HPDE6-E6E7 (cell line): ENCODE measurements at regions not wholly inside any gene's neighbourhood (a gene's known extent, or its start where the extent isn't known, plus 50 kb on each side); places are given as distances from the start of the nearest gene placed in this dataset.

ENCODE experiments used
- DNase-seq: peaks from one replicate; pipeline ENCODE4 v3.0.0; 2011; ENCODE audit warnings: missing footprints; ENCODE audit errors: extremely low spot score

DNA sequence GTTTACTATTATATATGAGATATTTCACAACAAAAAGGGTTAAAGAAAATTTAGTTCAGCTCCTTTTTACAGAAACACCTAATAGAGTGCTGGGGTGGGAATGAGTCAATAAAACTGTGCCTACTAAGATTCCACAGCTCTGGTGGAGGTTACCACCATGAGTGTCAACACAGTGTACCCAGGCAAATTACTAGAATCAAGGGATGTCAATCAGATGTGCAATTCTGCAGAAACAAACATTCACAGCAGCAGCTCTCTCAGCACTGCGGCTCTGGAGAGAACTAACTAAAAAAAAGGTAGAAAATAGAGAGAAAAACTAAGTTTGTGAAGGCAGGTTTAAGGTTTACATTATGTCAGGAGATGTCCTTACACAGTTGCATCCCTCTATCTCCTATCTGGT lies 1313.0 kb downstream of the MAT2B start:
- no peak for DNase-seq

DNA sequence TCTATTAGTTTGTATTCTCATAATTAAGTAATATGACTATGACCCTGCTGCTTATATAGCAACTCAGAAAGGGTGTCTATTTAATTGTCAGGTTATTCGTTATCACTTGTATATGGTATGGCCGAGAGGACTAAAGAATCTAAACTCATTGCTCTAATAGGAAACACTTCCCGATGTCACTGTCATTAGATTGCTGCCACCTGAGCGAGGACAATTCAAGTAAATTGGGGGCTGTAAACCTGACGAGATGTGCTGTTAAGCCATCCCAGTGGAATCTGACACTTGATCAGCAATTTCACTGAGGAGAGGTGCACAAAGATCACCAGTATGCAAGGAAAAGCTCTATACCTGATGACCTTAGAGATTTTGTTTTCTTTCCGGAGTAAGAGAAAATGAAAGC lies 1319.3 kb downstream of the MAT2B start:
- DNase-seq: no peak

DNA sequence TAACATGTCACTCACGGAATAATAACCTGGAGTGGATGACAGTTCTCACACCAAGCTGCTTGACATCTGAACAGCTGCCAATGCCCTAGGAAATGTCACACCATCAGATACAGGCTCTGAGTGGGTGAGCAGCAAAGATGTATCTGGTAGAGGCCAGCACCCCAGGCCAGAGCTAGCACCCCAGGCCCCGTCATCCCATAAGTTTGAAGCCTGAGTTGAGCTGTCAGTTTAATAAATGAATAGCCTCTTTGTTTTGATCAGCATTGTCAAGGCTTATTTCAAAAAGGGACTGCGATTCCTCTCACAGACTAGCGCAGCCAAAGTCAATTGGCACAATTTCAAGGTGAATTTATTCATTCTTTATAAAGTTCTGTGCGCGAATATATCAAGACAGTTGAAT lies 1327.1 kb downstream of the MAT2B start:
- DNase-seq: no peak

DNA sequence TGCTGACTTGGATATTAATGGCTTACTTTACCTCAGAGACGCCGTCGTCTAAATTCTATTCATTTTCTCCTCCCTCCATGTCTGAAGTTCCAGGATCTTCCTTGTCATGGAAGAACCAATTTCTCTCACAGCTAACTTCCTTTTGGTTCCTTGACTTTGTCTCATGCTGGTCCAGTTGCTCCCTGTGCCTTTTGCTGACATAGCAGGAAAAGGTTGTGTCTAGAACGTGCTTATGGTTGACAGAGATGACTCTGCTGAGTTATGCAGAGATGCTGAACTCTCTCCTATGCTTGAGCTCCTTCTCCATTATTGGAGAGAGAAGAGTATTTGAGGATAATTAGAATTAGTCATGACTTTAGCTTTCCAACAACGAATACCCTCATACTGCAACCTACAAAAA lies 1338.9 kb downstream of the MAT2B start:
- no peak for DNase-seq

DNA sequence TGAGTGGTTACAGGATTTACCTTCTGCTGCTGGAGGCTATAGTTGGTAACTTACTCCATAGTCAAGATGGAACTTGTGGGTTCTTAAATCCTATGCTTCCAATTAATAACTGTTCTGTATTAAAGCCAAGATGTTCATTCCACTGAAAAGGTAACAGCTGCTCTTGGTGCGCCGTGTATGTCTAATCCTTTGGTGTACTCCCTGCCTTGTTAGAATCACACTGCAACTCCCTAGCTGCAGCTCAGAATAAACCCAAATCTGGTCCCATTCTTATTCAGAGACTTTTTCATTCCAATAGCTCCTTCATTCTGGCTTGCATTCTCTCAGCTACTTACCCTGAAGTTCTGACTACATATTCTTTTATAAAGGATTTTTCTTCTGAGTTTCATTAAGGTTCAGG lies 1355.5 kb downstream of the MAT2B start:
- no peak for DNase-seq

DNA sequence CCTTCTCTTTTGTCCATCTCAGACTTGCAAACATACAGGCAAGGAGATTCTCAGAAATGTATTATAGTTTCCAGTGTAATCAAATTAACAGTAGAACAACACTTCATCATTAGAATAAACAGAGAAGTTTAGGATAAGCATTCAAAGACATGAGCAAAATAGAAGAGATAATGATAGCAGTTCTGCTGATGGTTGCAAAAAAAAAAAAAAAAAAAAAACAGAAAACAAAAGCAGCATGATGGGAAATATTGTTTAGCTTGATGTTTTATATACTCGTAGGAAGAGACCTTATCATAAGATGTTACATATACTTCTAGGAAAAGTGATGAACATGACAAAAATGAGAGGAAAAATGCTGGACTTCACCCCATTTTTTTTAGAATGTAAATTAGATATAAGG lies 1356.2 kb downstream of the MAT2B start:
- no peak for DNase-seq

DNA sequence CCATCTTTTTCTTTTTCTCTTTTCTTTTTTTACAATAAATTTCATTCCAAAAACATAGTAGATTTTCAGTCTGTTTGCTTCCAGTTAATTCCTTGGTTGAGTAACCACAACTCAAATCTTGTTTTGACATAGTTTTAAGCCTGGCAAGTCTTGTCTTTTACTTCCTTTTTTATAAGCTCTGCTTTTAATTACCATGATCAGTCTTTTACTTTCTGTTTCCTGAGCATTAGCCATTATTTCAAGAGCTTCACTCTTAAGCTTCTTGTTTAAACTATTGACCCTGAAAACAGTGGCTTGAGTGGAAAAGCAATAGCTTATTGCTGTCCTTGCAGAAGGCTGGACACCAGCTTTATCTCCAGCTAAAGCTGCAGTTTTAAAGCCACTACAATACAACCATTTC lies 1363.3 kb downstream of the MAT2B start:
- DNase-seq: no peak

DNA sequence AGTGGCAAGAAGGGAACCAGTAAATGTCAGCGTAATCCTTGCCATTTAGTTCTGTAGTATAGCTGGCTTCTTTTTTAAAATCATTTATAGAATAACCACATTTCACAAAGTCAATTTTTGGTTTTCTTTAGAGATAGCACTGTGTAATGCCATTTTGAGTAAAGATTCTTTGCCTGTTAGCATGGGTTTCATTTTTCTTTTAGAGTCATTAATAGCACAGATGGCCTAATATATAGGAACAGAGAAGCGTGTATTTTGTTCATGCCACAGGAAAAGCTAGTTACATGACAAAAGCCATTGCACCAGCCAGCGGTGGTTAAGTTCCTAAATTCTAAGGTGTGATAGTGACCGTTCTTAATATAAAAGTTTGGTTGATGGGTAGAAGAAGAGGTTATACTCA lies 1363.9 kb downstream of the MAT2B start:
- DNase-seq: no peak

DNA sequence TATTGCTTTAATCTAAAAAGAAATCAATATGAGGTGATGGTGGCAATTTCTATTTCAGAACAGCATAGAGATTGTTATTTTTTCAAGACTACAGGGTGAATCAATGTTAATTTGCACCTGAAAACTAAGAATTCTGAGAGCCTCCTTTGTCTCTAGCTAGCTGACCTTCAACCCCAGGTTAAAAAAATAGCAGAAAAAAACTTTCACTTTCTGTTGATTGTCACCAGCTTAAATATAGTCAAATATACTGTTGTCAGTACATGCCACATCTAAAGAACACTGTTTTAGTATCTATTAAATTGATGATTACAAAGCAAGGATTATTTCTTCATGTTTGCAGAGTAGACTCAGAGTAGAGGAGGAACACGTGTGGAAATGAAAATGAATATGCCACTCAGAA lies 1371.4 kb downstream of the MAT2B start:
- no peak for DNase-seq

DNA sequence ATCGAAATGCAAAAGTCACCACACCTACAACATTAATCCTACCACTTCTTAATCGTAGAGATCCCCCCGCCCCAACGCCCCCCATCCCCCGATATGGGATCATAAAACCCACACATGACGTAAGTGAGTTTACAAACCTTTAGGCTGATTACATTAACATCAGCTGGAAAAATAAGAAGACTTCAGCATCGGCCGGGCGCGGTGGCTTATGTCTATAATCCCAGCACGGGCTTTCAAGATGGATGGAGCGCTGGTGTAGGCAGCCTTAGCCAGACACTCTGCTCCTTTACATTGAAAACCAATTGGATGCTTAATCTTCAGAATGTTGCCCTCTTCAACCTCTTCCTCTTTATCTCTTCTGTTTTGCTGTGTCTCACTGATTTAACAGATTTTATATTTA lies 1376.0 kb downstream of the MAT2B start:
- no peak for DNase-seq

DNA sequence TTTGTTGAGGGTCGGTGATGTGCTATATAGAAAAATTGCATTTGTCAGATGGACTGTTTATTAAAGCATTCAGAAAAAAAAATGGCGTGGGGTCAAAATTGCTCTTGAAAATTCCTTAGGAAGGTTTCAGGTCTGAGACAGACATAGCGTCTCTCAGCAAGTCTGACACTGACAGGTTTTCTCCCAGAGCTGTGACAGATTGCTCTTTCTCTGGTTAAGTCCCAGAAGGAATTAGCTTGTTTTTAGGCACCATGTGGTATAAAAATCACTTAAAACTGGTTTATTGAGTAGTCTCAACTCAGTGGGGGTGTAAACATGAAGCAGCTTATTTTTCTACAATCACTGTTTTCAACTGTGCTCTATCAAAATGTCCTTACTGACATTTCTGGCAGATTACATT lies 1379.8 kb downstream of the MAT2B start:
- no peak for DNase-seq

DNA sequence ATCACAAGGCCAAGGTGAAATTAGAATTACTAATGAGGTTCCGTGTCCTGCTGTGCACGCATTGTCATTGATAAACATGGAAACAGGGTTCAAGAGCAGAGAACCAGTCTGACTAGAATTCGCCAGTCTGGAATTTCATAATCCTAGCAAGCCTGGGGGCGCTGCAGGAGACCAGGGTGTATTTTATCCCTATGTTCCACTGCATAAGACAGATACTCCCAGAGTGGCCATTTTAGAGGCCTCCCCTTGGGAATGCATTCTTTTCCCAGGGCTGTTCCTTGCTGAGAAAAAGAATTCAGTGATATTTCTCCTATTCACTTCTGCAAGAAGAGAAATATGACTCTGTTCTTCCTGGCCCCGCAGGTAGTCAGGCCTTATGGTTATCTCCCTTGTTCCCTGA lies 1387.7 kb downstream of the MAT2B start:
- no peak for DNase-seq

DNA sequence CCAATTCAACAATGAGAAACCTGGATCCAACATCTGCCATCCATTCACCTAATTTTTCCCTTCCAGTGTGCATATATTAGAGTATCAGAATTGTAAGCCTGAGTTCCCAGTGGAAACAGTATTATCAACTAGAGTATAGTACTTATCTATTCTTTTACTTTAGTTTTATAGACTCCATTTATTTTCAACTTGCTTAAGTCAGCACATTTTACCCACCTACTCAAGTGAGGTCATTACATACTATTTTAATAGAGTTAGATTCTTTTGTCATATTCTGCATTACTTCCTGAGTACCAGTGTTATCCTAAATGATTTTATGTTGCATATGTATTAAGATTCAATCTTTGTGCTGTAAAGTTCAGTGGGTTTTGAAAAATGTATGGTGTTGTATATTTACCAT lies 1393.3 kb downstream of the MAT2B start:
- DNase-seq: no peak

DNA sequence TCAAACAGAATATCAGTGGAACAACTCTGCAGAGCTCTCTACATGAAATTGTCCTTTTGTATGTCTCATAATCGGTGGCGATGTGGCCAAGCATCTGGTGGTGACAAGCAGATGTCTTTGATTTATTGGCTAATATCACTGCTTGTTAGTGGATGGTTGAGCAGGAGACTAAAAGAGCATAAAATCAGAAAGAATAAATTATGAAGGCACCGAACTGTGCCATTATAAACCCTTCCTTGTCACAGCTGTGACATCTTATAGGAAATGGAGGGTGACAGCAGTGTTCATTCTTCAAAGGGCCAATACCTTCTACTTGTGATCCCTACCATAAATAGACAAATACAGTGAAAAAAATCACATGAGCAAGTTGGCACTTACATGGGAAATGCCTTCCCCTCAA lies 1404.3 kb downstream of the MAT2B start:
- DNase-seq: no peak

DNA sequence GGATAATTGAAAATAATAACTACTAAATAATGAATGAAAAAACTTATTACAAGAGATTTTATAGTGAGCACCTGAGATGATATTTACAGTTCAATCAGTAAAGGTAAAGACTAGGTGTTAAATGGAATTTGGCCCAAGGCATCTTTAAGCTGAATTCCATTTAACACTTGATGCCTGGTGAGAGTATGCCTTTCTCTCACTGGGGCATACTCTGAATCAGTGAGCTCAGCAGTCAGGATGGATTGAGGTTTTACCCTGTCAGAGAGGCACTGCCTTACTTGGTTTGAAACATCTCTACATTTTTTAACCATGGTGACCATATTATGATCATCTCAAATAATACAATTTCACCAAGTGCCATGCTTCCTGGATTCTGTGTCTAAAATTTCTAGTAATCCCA lies 1416.3 kb downstream of the MAT2B start:
- no peak for DNase-seq

DNA sequence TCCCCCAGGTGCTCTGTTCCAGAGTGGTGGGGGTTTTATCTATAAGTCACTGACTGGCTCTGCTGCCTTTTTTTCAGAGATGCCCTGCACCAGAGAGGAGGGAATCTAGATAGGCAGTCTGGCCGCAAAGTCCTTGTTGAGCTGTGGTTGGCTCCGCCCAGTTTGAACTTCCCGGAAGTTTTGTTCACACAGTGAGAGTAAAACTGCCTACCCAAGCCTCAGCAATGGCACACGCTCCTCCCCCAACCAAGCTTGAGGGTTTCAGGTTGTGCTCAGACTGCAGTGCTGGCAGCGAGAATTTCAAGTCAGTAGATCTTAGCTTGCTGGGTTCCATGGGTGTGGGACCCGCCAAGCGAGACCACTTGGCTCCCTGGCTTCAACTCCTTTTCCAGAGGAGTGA lies 1428.6 kb downstream of the MAT2B start:
- no peak for DNase-seq

DNA sequence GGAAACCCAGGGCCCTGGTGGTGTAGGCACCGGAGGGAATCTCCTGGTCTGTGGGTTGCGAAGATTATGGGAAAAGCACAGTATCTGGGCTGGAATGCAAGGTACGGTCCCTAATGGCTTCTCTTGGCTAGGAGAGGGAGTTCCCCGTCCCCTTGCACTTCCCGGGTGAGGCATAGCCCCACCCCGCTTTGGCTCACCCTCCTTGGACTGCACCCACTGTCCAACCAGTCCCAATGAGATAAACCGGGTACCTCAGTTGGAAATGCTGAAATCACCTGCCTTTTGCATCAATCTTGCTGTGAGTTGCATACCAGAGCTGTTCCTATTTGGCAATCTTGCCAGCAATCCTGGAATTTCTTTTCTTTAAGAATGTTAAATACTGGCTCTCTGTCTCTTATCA lies 1429.1 kb downstream of the MAT2B start:
- DNase-seq: no peak

DNA sequence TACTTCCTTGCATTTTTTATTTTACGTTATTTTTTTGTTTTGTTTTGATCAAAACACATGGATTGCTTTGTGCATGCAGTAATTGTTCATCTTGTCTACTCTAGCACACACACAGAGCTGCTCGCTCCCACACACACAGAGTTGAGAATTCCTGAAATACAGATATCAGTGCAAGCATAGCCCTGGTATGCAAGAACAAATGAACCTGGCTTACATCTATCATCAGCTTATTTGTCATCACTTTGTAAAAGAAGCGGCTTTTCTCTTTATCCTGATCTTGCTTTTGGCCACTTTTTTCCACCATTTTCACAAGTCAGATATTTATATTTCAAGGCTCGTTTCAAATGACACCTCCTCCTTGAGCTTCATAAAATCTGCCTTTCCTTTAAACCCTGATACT lies 1435.7 kb downstream of the MAT2B start:
- no peak for DNase-seq

DNA sequence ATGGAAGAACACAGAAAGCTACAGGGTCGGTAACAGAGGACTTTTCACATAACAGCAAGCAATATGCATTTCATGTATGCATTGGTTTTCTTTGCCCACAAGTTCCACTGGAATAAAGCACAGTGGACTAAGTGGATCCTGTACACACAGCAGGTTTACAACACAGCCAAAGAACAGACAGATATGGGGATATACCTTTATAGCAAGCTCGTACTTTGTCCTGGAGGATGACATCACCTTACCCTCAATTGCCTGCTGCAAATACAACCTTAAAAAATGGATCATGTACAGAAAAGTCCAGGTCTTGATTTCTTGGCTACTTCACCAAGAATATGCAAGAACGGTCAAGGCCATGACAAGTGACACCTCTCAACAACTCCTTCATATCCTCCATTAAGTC lies 1445.5 kb downstream of the MAT2B start:
- DNase-seq: no peak

DNA sequence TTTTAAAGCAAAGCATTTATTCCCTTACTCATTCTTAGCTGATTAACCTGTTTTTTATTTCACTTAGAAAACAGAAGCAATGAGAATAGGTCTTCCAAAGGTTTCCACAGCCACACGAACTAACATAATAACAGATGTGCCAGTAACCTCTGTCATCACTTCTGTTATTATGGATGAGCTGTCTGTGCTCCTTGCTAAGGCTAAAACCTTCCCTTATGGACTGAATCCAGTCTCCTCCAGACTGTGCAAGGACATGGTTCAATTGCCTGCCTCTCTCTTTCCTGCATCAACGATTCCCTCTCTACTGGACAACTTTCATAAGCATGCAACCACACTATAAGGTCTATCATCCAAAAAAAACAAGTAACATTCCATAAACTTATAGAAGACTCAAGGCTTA lies 1446.2 kb downstream of the MAT2B start:
- DNase-seq: no peak

DNA sequence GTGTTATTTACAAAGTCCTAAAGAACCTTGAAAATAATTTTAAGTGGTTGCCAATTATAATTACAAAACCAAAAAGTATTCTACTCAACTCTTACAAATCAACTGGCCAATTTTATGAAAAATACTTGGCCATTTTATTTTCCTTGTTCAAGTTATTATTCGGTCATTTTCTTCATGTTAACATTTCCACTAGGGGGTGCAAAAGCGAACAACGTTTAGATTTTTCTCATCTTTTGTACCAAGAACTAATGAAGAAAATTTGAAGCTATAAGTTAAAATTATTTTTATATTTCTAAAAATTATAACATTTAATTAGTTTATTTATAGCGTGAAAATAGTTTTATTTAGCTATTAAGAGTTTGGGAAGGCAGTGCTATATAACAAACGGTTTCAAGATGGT lies 1453.3 kb downstream of the MAT2B start:
- DNase-seq: no peak

DNA sequence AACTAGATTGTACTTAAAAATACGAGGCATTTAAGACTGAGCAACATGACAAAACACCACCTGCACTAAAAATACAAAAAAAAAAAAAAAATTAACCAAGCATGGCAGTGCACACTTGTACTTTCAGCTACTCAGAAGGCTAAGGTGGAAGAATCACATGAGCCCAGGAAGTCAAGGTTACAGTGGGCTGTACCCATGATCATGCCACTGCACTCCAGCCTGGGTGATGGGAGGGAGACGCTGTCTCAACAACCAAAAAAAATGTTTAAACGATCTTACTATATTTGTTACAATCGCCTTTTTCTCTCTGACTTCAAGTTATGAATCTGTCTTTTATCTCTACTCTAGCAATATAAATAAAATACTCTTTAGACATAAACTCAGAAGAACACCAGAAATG lies 1454.3 kb downstream of the MAT2B start:
- DNase-seq: no peak

DNA sequence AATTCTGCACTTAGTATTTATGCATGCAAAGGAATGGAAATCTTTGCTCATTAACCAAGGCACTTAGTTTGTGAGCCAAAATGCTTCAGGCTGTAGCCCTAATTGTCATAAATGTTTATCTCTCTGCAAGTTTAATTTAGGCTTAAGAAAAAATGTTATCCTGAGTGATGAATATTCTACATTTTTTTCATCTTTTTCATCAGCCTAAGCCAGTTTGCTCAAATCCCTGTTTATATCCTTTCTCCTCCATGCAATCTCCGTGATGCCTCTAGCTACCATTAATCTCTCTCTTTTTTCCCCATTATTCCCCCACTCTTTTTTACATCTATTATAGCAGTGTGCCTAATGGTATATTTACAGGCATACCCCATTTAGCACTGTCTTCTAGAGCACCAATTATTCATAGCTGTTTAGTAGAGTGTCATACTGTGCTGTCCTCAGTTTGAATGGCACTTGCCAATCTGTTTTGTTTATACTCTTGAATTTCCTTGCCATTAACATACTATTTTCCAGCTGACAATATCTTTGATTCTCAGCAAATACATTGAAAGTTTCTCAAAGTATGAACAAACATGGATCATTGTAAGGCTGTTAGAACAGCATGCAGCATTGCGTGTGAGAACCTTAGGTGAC lies 1457.0 kb downstream of the MAT2B start:
- no peak for DNase-seq

DNA sequence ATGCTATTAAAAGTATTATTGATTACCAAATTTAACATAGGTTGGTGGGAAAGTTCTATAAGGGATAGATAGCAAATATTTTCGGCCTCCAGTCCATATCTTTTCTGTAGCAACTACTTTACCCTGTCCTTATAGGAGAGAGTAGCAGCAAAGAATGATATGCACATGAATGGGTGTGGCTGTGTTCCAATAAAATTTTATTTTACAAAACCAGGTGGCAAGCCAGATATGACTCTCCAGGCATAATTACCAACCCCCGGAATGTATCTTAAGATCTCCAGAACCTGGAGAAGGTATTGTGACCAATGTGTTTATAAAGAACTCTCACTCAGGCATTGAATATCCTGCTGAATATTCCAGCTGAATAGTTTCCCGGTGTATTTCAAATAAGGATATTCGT lies 1461.2 kb downstream of the MAT2B start:
- DNase-seq: no peak

DNA sequence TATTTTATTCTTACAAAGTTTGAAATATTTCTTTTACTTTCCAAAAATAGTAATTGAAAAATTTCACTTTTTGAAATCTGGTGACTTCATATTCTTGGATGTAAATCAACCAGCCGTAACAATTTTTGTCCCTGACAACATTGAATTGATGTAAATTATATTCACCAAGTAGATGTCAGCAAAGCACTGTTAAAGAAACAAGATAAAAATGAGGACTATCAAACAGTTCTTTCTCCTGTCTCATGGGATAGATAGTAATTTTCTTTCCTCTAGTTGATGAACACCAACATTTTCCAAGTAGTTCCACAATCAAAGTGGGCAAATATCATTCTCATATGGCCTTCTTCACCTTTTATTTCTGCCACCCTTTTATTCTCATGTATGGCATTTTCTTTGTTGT lies 1461.9 kb downstream of the MAT2B start:
- no peak for DNase-seq
